Stomach (tissue), 8 donors: ENCODE measurements at regions not wholly inside any gene's neighbourhood (a gene's known extent, or its start where the extent isn't known, plus 50 kb on each side); places are given as distances from the start of the nearest gene placed in this dataset.
A peak's percentile ranks its signal among the peaks of the same experiment; 100 is the strongest.
"Not testable (repeated sequence)": the region's sequence is repeated elsewhere in the genome, so short reads cannot be mapped to it uniquely, and the experiment has no call there.

ENCODE experiments used
- DNase-seq, 2 donors: peaks; one replicate each; pipeline versions ENCODE4 v3.0.0 to v3.0.0-alpha.2; 2013 to 2019
- H3K27ac ChIP-seq, 5 donors: fragments of 200-600 bp in 4 of 5; sonication (generic) in 4 of 5; one replicate each; pipeline ENCODE4 v1.5.1; 2013 to 2019; ENCODE audit warnings: mild to moderate bottlenecking in 1 of 5, moderate library complexity in 1 of 5
- H3K27me3 ChIP-seq, 3 donors: fragments of 200-600 bp; sonication (generic); one replicate each; pipeline ENCODE4 v1.5.1; 2017 to 2019; ENCODE audit warnings: mixed run types in 1 of 3
- H3K36me3 ChIP-seq, 4 donors: fragments of 200-600 bp; sonication (generic); 1 replicate in 3 of 4; 2 replicates in 1 of 4; pipeline ENCODE4 v1.5.1; 2016 to 2019
- H3K4me1 ChIP-seq, 4 donors: fragments of 200-600 bp; sonication (generic); one replicate each; pipeline ENCODE4 v1.5.1; 2016 to 2019
- H3K4me3 ChIP-seq, 4 donors: fragments of 200-600 bp; sonication (generic) in 3 of 4; one replicate each; pipeline ENCODE4 v1.5.1; 2016 to 2019; ENCODE audit warnings: mild to moderate bottlenecking in 1 of 4
- H3K9me3 ChIP-seq, 4 donors: fragments of 200-600 bp; sonication (generic); one replicate each; pipeline ENCODE4 v1.5.1; 2016 to 2019
- EP300 ChIP-seq: sonication (generic); formaldehyde crosslinking; IDR thresholded peaks from one replicate; pipeline ENCODE4 v1.6.1; 2017; ENCODE audit warnings: antibody characterized with exemption
- POLR2A ChIP-seq, 4 donors: fragments of 450-650 bp; IDR thresholded peaks; one replicate each; pipeline ENCODE4 v1.6.1; 2016; ENCODE audit warnings: antibody characterized with exemption in 4 of 4, control low read depth in 2 of 4, mild to moderate bottlenecking in 1 of 4, moderate library complexity in 1 of 4
- POLR2AphosphoS5 ChIP-seq, 3 donors: sonication (generic); formaldehyde crosslinking; IDR thresholded peaks; one replicate each; pipeline ENCODE4 v1.6.1; 2016; ENCODE audit warnings: antibody characterized with exemption in 3 of 3
- WGBS, 5 donors: extraction: QIAGEN DNeasy Blood & Tissue Kit in 3 of 5; methylation state at CpG; one replicate each; pipeline versions ENCODE4 v1.1.5 to v1.1.7; 2013 to 2018; 5-methylcytosine and 5-hydroxymethylcytosine counted together
- intact Hi-C: fragments of 100-400 bp; cut with DNase I; formaldehyde crosslinking; loops from one replicate; pipeline ENCODE4 v1.15.1; 2023; ENCODE audit warnings: low total_unique reads
- TF ChIP-seq, protein P1 (sequence below), 7 experiments: fragments of 450-650 bp in 4 of 7; fragments of 200-600 bp in 3 of 7; sonication (generic) in 3 of 7; IDR thresholded peaks; one replicate each; pipeline ENCODE4 v1.5.1; 2016 to 2019; ENCODE audit warnings: antibody characterized with exemption in 7 of 7, control low read depth in 2 of 7, mild to moderate bottlenecking in 1 of 7
- donor health status: healthy with polysubstance abuse.
- donor health status: Bipolar disorder and iron deficiency.
- donor health status: healthy.

DNA sequence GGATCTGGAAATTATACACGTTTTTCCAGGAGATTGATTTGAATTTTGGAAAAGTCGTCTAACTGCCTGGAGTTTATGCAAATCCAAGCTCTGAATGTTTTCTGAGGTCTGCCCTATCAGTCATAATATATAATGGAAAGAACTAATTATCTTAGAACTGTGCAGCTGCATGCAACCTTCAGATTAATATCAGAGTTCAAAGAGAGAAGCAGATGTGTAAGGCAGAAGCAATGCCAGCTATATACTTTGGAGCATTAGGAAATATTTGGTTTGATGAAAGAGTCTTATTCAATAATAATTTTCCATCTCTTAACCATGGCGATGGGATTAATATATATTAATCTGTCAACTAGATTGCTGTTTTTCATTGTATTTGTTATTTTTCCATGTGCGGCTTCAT is 500.9 kb downstream of the NEBL start:
- Histone ChIP-seq H3K4me3 (no peak overlapping the region), H3K9me3 (no peaks in the 10 kb centered on the region), H3K27me3 (no peaks in the 10 kb centered on the region), H3K27ac (no peak overlapping the region), H3K4me1 (no peaks in the 10 kb centered on the region), H3K36me3 (no peaks in the 10 kb centered on the region)
- intact Hi-C loops, result no loop called here
- TF ChIP-seq, protein P1, sequence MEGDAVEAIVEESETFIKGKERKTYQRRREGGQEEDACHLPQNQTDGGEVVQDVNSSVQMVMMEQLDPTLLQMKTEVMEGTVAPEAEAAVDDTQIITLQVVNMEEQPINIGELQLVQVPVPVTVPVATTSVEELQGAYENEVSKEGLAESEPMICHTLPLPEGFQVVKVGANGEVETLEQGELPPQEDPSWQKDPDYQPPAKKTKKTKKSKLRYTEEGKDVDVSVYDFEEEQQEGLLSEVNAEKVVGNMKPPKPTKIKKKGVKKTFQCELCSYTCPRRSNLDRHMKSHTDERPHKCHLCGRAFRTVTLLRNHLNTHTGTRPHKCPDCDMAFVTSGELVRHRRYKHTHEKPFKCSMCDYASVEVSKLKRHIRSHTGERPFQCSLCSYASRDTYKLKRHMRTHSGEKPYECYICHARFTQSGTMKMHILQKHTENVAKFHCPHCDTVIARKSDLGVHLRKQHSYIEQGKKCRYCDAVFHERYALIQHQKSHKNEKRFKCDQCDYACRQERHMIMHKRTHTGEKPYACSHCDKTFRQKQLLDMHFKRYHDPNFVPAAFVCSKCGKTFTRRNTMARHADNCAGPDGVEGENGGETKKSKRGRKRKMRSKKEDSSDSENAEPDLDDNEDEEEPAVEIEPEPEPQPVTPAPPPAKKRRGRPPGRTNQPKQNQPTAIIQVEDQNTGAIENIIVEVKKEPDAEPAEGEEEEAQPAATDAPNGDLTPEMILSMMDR (IDR thresholded peaks at IDR 0.05), result no peak
- TF ChIP-seq POLR2AphosphoS5 (IDR thresholded peaks at IDR 0.05), result no peak
- no peak for TF ChIP-seq POLR2A (IDR thresholded peaks at IDR 0.05)
- no peak for TF ChIP-seq EP300
- 69 to 88% (median 80%) methylated on average over 4 of the region's 4 CpGs for WGBS, 5 donors
- DNase-seq, result peak in 1 of 2 donors; percentile 3

DNA sequence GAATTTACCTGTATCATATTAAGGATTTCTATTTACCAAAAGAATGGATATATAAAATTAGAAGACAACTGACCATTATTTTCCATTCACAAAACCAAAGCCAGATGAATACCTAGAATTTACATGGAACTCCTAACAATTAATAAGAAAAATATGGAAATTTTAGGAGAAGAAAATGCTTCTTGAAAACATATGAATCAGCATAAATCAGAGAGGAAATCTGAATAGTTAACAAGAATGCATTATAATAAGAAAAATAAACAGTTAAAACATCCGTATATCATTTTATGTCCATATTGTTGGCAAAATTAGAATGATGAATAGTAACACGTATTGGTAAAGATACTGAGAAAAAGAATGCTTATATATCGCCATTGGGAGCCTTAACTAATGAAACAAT is 505.5 kb downstream of the NEBL start:
- Histone ChIP-seq H3K4me1 (no peaks in the 10 kb centered on the region), H3K9me3 (no peaks in the 10 kb centered on the region), H3K4me3 (no peak overlapping the region), H3K27me3 (no peaks in the 10 kb centered on the region), H3K27ac (no peak overlapping the region), H3K36me3 (no peaks in the 10 kb centered on the region)
- 88 to 93% (median 92%) methylated on average over 3 of the region's 3 CpGs for WGBS, 5 donors
- TF ChIP-seq POLR2AphosphoS5 (IDR thresholded peaks at IDR 0.05) (no peak), EP300 (no peak), POLR2A (IDR thresholded peaks at IDR 0.05) (no peak)
- TF ChIP-seq, protein P1 (IDR thresholded peaks at IDR 0.05), result no peak
- DNase-seq, result no peak
- intact Hi-C loops, result no loop called here

DNA sequence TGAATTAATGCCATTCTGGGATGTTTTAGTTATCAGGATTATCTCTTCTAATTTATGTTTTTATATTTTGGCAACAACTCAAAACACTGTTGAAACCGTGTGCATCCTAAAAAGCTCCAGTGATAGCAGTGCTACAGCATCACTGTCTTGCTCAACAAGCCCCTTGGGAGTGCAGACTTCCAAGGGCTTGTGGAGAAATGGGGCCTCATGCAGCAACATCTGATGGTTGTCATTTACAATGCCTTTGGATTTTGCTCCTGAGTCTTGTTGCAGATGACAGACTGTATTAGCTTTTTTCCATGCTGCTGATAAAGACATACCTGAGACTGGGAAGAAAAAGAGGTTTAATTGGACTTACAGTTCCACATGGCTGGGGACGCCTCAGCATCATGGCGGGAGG is 515.4 kb downstream of the NEBL start:
- no peak for DNase-seq
- Histone ChIP-seq H3K4me3 (no peak overlapping the region), H3K4me1 (no peaks in the 10 kb centered on the region), H3K9me3 (peaks cover 0 to 8% (median 2%) of the 10 kb centered on the region in 4 donors), H3K27ac (no peak overlapping the region), H3K27me3 (no peaks in the 10 kb centered on the region), H3K36me3 (no peaks in the 10 kb centered on the region)
- TF ChIP-seq POLR2AphosphoS5 (IDR thresholded peaks at IDR 0.05) (no peak), POLR2A (IDR thresholded peaks at IDR 0.05) (no peak), EP300 (no peak)
- TF ChIP-seq, protein P1 (IDR thresholded peaks at IDR 0.05), result no peak
- 75 to 86% (median 81%) methylated on average over 3 of the region's 3 CpGs for WGBS, 5 donors
- intact Hi-C loops, result no loop called here

DNA sequence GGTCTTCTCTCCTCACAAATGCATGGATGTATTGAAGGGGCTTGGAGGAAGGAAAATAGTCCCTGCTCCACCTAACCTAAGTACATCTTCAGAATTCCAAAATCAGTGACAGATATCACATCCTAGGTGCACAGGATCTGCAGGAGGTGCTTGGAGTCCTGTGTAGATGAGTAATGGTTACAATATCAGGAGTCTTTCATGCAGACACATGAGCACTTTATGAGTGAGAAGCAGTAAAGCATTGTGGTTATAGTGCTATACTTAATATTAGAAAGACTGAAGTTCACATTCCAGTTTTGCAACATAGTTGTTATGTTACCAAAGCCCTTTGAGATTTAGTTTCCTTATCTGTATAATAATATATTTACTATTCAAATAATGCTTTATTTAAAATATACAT is 516.7 kb downstream of the NEBL start:
- H3K4me3 ChIP-seq, result no peak overlapping the region
- peaks cover 0 to 8% (median 2%) of the 10 kb centered on the region in 4 donors for H3K9me3 ChIP-seq
- no peak for DNase-seq
- H3K36me3 ChIP-seq, result no peaks in the 10 kb centered on the region
- H3K27me3 ChIP-seq, result no peaks in the 10 kb centered on the region
- no peaks in the 10 kb centered on the region for H3K4me1 ChIP-seq
- intact Hi-C loops, result no loop called here
- no peak for TF ChIP-seq POLR2A (IDR thresholded peaks at IDR 0.05)
- no peak for TF ChIP-seq EP300
- no peak for TF ChIP-seq POLR2AphosphoS5 (IDR thresholded peaks at IDR 0.05)
- TF ChIP-seq, protein P1 (IDR thresholded peaks at IDR 0.05), result no peak
- no peak overlapping the region for H3K27ac ChIP-seq

DNA sequence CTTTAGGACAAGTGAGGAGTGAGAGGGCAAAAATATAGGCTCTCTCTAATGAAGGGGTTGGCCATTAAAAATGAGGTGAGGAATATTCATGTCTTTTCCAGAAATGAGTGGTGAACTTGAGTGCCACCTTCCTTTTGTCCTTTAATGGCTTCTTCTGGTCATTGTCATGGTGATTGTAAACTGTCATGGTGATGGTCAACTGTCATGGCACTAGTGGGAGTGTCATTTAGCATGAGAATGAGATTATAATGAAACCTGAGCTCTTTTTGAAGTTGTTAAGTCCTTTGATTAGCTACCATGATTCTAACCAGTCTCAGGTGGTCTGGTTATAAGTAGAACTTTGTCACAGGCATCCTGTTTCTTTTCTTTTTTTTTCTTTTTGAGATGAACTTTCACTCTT is 524.4 kb downstream of the NEBL start:
- intact Hi-C loops, result no loop called here
- no peak overlapping the region for H3K4me3 ChIP-seq
- H3K27me3 ChIP-seq, result no peaks in the 10 kb centered on the region
- H3K9me3 ChIP-seq, result peaks cover 0 to 9% (median 0%) of the 10 kb centered on the region in 4 donors
- H3K27ac ChIP-seq, result no peak overlapping the region
- TF ChIP-seq POLR2A (IDR thresholded peaks at IDR 0.05) (no peak), POLR2AphosphoS5 (IDR thresholded peaks at IDR 0.05) (no peak), EP300 (no peak)
- TF ChIP-seq, protein P1 (IDR thresholded peaks at IDR 0.05), result no peak
- H3K4me1 ChIP-seq, result no peaks in the 10 kb centered on the region
- H3K36me3 ChIP-seq, result no peaks in the 10 kb centered on the region
- DNase-seq, result no peak

DNA sequence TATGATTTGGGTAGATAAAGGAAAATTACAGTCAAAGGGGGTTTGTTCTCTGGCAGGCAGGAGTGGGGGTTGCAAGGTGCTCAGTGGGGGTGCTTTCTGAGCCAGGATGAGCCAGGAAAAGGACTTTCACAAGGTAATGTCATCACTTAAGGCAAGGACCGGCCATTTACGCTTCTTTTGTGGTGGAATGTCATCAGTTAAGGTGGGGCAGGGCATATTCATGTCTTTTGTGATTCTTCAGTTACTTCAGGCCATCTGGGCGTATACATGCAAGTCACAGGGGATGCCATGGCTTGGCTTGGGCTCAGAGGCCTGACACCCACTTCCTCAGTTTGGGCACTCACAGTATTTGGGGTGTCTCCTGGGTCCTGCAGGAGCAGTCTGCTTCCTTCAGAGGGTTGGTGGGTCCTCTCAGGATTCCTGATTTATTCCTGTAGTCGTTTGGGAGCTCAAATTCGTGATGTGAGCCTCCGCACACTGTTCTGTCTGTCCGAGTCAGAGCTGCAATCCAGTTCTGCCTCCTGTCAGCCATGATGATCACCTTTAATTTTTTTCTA is 526.1 kb downstream of the NEBL start:
- H3K9me3 ChIP-seq, H3K4me3 ChIP-seq, H3K27me3 ChIP-seq, DNase-seq, intact Hi-C loops, H3K4me1 ChIP-seq, H3K36me3 ChIP-seq, H3K27ac ChIP-seq: not testable (repeated sequence)
- 72 to 84% (median 77%) methylated on average over 7 of the region's 7 CpGs for WGBS, 5 donors
